ENCODE measurements at regions not wholly inside any gene's neighbourhood (a gene's known extent, or its start where the extent isn't known, plus 50 kb on each side); places are given as distances from the start of the nearest gene placed in this dataset.
"Not testable (repeated sequence)": the region's sequence is repeated elsewhere in the genome, so short reads cannot be mapped to it uniquely, and the experiment has no call there.

DNA sequence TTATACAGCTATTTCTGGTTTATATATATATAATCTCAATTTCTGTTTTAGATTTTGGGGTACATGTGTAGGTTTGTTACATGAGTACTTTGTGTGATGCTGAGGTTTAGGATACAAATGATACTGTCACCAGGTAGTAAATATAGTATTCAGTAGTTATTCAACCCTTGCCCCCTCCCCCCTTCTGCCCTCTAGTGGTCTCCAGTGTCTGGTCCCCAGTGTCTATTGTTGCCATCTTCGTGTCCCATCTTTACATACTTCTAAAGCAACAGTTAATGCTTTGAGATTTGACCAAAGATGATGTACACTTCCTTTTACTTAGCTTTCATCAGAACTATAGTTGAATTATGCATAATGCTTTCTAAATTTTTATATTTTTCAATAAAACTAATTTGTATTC, 1623.4 kb upstream of the PRR20A start:
- no peak for DNase-seq

DNA sequence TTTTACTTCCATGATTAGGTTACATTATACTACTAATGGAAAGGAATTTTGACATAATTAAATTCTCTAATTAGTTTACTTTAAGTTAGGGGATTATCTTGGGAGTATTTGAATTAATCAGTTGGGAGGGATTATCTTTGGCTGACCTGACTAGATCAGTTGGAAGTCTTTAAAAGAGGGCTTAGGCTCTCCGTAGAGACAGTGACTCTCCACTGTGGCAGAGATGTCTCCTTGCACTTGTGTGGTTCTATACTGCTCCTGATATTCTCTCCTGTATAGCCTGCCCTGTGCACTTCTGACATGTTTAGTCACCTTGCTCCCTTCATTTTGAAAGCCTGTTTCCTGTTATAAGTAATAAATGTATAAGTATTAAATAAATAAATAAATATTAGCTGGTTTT, 1612.3 kb upstream of the PRR20A start:
- no peak for DNase-seq

DNA sequence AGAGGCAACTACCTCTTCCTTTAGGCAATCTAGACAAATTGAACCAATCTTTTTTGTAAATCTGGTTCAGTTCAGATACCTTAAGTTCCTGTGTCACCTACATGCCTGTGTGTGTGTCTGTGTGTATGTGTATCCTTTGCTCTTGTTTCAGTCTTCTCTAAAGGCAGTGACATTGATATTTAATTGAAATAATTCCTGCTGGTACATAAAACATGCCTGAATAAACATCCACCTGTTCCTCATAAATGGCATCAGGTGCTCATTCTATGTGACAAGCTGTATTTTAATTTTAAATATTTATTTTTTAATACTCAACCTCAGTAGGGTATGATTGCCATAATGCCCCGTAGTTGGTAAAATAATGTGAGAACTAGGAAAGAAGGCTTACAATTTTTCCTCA, 1606.4 kb upstream of the PRR20A start:
- no peak for DNase-seq

DNA sequence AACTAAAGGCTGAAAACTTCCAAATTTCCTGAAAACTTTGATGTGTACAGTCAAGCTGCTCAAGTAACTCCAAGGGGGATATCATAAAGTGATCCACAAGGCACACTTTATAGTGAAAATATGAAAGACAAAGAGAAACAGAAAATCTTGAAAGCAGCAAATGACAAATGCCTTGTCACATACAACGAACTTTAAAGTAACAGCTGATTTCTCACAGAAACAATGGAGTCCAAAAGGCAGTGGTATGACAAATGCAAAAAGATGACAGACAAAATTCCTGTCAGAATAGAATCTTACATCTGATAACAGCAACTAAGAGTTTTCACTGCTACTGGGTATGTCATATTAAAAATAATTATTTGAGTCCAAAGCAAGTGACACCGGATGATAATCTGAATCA, 1602.3 kb upstream of the PRR20A start:
- DNase-seq, result no peak

DNA sequence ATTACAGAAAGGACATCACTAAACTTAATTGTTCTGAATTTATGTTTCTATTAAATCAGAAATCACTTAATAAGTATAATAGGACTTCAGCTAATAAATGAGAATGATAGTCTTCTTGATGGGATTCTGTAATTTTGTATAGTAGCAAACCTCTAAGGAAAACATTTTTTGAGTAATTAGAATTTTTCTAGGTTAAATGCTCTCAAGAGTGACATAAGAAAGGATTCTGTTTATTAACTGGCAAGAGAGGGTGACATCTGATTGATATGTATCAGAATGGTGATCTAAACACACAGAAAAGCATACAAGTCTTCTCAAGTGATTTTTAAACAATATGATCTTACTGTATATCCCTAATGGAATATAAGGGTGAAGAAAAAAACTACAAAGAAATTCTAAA, 1597.7 kb upstream of the PRR20A start:
- DNase-seq, result no peak

DNA sequence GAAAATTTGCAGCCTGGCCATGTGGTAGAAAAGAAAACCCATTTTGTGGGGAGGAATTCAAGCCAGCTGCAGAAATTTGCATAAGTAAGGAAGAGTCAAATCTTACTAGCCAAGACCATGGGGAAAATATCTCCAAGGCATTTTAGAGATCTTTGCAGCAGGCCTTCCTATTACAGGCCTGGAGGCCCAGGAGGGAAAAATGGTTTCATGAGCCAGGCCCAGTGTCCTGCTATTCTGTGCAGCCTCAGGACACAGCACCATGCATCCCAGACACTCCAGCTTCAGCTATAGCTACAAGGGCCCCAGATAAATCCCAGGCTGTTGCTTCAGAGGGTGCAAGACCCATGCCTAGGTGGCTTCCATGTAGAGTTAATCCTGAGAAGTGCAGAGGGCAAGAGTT, 1590.1 kb upstream of the PRR20A start:
- DNase-seq, result no peak

DNA sequence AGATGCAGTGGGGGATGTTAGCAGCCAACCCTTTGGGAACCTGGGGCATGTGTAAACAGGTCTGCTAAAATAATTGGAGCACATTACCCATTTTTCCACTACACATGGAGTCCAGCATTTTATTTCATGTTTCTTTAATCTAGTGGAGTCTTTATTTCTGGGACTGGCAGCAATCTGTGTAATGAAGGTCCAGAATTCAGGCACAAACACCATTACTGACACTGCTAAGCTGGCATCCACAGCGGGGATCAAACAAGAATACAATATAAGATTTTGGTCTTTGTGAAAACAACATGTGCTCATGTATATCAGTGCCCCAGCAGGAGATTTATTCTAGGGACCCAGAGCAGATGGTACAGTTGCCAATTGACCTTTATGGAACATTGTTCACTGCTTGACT, 1587.0 kb upstream of the PRR20A start:
- peak; percentile 55 for DNase-seq

DNA sequence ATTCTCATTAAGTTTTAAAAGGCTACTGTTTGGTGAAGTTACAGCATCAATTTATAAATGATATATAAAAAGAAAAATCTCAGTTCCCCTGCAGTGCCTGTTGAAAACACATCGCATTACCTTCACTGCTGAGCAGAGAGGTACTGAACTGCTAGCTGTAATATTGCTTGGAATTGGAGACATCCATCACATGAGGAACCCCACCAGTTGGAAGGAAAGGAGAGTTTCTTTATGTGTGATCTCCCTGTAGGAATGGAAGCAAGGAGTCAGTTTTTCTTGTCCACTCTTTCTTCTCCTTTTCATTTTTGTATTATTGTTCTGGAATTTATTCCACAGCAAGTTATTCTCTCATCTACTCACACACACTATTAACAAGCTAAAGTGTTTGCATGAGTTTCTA, 1586.0 kb upstream of the PRR20A start:
- DNase-seq, result no peak

DNA sequence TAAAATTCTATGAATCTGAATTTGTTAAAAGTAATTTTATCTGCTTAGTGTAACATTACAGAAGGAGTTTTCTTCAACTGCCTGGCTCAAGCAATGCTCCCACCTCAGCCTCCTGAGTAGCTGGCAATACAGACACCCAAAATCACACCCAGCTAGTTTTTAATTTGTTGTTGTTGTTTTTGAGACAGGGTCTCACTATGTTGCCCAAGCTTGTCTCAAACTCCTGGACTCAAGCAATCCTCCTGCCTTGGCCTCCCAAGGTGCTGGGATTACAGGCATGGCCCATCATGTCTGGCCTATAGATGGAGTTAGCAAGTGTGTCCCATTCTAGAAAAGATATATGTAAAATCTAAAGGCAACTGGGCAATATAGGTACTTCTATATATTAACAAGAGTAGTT, 1580.4 kb upstream of the PRR20A start:
- no peak for DNase-seq

DNA sequence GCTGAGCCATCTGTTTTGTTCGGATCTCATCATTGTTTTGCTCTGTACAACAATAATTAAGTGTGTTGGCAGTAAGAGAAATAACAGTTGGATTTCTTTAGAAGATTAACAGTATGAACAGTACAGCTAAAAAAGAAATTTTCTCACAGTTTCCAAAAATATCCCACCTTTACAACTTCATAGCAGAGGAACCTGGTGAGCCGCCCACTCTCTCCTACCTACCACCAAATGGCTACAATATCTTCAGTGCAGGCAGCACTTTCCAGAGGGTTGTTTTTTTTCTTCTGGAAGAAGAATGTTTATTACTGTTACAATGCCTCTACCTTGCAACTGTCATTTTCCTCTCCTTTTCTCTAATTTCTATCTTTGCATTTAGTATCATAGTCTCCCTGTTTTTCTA, 1577.5 kb upstream of the PRR20A start:
- no peak for DNase-seq

DNA sequence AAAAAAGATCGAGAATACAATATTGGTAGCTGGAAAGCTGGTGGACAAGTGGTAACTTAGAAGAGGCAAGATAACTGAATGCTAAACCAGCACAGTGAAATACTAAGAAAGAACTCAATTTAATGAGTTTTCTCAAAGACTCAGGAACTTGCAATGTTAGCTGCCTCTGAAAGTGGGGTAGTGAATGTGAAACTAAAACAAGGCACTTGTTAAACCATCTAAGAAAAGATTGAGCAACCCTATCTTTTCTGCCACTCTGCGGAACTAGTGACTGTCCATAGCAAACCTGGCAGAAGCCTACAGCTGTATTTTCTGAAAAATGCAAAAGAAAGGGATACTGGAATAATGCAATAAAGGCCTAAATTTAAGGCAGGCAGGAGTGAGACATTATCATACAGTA, 1574.4 kb upstream of the PRR20A start:
- DNase-seq, result no peak

DNA sequence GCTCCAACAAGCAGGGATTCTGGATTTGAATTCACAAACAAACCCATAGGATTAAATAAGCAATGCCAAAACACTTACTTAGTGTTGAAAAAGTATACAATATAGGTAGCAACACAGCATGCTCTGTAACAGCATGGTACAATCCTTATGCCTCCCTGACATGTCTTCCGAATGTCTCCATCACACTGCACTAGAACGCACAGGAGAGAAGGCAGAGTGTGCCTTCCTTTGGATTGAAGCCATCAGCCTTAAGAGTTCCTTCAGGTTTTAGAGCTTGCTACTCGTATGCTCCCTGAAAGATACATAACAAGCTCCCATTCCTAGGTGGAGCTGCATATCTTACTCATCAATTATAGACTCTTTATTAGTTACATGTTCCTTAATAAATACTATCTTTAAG, 1573.9 kb upstream of the PRR20A start:
- no peak for DNase-seq

DNA sequence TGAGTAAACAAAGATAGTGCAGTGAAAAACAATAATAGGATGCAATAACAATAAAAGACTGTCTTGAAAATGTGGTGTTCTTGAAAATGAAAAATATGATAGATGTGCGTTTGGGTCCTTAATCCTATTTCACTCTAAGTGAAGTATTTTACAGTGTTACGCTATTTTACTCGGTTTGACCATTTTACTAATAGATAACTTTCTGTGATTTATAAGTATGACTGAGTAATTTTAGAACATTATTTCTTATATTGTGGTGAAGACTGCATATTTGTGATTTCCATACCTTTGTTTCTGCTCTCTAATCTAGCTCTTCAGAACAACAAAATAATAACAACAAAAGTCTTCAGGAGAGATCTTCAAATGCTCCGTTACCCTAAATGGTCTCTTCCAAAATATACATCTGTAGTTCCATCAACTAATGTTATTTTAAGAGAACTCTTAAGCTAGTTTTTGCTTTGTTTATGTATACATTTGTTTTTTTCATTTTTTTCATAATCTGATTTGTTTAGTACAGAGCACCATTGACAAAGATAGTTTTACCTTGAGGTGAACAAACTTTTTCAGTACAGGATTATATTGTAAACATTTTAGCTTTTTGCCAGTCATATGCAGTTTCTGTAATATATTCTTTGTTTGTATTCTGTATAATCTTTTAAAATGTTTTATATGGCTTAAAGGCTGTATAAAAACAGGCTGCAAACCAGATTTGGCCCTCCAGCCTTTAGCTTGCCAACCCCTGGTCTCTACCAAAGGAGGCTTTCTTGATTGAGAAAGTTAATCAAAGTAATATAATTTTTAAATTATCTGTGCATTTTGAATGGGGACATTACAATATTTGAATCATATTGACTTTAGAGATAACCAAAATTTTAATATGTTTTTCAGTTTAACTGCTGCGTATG, 1572.7 kb upstream of the PRR20A start:
- no peak for DNase-seq

DNA sequence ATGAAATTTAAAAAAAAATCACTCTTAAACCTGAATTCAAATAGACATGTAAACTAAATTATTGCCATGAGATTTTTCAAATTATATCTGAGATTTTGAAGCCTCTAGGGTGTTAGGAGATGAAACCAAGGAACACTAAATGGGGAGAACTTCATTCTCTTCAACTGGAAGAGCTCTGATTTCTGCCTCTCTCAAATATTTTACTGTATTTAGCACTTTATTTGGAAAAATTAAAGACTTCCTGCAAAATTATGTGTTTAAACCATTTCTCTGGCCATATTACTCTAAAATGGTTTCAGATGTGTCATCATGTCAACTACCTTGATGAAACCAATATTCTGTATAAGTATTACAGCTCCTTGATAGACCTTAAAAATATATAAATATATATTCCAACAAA, 1571.6 kb upstream of the PRR20A start:
- no peak for DNase-seq

DNA sequence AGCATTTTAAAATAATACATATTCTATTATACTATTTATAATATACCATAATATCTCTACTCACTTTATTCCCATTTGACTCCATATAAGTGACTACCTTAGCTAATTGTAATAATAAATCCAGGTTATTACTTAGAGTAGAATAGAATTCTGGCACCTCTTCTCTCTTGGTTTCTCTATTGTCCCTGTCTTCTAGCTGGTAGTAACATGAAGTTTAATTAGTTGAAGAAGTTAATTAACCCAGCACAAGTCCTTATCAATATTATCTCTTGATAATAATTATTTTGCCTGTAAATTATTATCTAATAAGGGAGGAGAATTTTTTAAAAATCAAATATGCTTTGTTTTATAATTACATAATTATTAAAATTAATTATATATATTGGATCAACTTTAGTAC, 1571.2 kb upstream of the PRR20A start:
- no peak for DNase-seq

DNA sequence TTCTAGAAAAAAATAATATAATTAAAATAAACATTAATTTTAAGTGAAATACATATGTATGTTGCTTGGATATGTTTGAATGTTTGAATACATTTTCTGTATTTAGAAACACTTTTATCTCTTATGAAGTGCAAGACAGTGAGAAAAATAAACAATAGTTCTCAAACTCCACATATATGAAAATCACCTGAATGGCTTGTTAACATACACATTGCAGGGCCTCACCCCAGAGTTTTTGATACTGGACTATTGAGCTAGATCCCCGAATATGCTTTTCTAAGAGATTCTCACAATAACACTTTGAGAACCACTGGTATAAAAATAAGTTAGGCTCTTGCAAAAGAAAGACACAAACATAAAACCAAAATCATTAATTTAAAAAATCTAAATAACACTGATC, 1570.3 kb upstream of the PRR20A start:
- no peak for DNase-seq

DNA sequence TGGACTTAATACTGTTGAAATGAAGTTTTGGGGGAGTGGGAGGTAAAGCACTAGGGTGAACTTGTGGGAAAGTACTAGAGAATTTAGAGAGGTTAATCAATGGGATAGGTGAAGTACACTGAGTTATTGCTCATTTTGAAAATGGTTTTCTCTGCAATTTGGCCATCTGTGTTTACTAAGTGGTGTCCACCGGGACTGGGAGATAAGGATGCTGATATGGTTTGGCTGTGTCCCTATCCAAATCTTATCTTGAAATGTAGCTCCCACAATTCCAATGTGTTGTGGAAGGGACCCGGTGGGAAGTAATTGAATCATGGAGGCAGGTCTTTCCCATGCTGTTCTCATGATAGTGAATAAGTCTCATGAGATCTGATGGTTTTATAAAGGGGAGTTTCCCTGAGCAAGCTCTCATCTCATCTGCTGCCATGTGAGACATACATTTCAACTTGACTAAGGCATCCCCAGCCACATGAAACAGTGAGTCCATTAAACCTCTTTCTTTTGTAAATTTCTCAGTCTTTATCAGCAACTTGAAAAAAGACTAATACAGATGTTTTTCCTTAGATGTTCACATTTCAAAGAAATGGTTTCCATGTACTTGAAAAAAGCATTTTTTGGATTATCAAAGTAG, 1569.4 kb upstream of the PRR20A start:
- DNase-seq, result no peak

DNA sequence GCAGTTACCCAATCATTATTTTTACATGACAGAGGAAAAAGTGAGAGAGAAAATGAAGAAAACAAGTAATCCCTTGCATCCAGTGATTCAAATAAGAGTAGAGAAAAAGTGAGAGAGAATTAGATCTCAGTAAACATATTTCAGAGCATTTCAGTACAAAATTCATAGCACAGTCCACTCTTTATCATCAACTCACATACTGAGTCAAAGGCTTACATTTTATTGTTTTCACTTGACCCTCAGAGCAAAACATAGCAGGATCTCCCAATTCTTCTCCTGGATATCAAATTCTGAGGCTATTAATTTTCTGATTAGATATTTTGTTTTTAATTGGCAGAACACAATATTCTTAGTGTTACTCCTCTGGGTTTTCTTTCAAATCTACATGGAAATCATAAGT, 1568.3 kb upstream of the PRR20A start:
- no peak for DNase-seq

DNA sequence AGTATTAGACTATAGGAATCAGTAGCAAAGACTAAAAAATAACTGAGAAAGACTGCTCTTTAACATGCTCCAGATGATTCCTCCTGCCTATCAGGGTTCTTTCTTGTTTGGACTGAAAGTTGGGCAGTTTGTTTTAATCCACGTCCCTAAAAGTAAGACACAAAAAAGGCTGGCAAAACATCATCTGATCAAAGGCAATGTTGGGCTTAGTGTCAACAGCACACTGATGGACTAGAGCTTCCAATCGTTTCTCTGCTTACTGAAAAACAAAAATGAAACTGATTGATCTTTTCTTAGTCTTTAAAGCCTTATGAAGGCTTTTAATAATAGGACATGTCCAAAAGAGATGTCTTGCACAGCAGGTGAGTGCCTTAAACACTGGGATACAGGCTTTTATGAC, 1567.9 kb upstream of the PRR20A start:
- DNase-seq, result no peak

DNA sequence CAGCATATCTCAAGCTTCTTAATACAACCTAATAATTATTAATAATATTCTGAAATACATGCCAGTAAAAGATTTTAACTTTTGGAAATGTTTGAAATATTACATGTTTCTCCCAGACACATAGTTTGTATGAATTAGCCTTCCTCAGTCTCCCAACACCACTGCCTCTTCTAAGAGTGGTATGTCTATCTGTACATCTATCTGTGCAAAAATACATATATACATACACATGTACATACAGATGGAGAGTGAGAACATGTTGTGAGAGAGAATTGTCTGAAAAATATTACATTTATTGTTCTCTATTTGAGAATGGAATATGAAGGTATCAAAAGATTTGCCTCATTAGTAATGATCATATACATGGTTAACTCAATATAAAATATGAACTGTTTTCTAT, 1567.2 kb upstream of the PRR20A start:
- DNase-seq, result no peak

DNA sequence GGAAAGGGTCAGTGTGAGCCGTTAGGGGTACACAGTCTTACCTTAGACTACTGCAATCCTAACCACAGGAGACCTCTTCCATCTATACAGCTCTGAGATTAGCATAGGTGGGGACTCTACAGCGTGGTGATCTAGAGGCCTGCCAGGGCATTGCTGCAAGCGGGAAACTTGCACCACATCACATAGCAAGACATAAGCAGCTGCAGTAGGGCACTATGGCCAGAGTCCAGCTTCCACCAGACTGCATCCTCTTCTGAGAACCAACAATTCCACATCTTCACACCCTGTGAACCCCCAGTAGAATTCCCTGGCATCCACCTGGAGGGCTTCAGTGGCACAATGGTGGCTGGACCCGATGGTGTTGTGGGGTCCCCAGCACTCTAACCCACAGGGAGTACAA, 1564.3 kb upstream of the PRR20A start:
- no peak for DNase-seq

DNA sequence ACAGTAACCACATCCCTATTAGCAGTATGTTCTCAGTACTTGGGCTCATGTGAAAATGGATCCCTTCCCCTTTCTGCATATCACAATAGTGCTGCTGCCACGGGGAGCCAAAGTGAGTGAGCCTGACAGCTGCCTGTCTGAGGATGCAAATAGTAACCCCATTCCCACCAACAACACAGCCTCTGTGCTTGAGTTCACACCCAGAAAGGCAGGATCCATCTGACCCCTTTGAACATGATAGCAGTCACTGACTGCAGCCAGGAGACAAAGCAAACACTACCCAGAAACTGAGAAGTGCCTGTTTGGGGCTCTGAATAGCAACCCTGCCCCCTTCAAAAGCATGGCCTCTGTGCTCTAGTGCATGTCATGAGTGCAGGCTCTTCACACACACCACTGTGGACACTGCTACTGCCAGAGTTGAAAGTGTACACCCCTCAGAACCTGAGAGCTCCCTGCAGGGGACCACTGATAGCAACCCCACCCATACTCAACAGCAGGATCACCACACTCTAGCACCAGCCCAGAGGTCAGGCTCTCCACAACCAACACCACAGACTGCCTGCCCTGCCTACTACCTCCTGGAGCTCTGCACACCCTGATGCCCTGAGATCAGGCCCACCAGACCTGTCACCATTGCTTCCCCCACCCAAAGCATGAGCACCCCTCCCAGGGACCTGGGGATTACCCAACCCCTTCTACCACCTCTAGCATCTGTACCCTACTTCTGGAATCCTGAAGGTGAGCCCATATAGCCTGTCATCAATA, 1563.5 kb upstream of the PRR20A start:
- no peak for DNase-seq

DNA sequence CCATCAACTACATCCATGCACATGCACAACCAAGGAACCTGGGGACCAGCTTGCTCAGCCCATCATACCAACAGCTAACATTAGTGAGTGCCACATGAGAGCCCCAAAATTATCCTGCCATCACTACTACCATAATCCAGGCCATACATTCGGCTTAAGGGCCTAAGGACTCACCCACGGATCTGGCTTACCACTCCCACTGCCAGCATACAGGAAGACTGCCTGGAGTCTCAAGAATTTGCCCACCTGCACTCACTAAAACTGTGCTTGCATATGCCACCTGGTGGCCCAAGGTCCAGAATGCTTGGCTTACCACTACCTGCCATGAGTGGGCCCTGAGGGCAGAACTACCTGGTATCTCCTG, 1562.9 kb upstream of the PRR20A start:
- DNase-seq, result no peak

DNA sequence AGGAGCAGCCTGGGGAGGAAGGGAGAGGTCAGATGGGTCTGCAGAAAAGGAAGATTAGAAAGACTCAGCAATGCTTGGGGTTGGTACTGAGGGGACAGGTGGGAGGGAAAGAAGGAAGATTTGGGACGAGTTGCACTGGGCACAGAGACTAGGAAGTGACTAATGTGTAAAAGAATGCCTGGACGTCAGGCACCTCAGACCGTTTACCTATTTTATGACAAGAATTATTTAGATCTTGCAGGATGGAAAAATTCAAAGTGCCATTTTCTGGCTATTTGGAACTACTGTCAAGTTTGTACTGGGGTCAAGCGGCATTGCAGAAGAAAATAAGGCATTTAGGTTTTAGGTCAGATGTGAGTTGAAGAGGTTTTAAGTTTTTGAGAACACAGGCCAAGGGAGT, 1558.4 kb upstream of the PRR20A start:
- DNase-seq, result not testable (repeated sequence)
